ENCODE measurements at regions not wholly inside any gene's neighbourhood (a gene's known extent, or its start where the extent isn't known, plus 50 kb on each side); places are given as distances from the start of the nearest gene placed in this dataset.

DNA sequence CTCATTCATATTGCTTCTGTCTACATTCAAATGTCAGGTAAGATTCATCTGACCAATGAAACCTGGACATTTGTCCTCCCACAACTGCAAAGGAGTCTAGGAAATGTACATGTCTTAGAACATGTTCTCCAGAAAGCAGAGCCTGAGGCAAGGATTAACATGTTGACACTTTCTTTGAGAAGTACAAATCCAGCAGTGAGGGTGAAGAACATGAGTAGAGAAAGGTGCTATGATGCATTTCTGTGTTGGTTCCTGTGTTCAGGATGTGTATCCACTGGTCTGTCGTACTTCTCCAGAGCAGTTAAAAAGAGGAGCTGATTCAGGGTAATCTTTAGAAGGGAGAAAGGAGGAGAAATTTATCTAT lies 146.0 kb upstream of the AGR3 start:
- POLR2A ChIA-PET (ENCODE audit: partially characterized antibody) = no interaction called here
- no peak for TF ChIP-seq RXRA (IDR thresholded peaks at IDR 0.05; ENCODE audit: insufficient read depth, low read depth, low read length)
- TF ChIP-seq POLR2AphosphoS5 (IDR thresholded peaks at IDR 0.05; ENCODE audit: low read depth, low read length) = no peak
- TF ChIP-seq GABPA (IDR thresholded peaks at IDR 0.05; ENCODE audit: borderline replicate concordance, insufficient read depth, low read length) = no peak
- TF ChIP-seq CEBPB (IDR thresholded peaks at IDR 0.05; ENCODE audit: low read depth, low read length) = no peak
- no peak for TF ChIP-seq CTBP2 (IDR thresholded peaks at IDR 0.05; ENCODE audit: borderline replicate concordance, insufficient read depth, insufficient read length, low read length)
- TF ChIP-seq YY1 (IDR thresholded peaks at IDR 0.05; ENCODE audit: low read depth, low read length) = no peak
- no peak for TF ChIP-seq GTF2F1 (IDR thresholded peaks at IDR 0.05; ENCODE audit: borderline replicate concordance, low read depth, low read length)
- TF ChIP-seq, protein P1, sequence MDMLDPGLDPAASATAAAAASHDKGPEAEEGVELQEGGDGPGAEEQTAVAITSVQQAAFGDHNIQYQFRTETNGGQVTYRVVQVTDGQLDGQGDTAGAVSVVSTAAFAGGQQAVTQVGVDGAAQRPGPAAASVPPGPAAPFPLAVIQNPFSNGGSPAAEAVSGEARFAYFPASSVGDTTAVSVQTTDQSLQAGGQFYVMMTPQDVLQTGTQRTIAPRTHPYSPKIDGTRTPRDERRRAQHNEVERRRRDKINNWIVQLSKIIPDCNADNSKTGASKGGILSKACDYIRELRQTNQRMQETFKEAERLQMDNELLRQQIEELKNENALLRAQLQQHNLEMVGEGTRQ (IDR thresholded peaks at IDR 0.05; ENCODE audit: low read length) = no peak
- no peak for TF ChIP-seq ZNF274 (IDR thresholded peaks at IDR 0.05; ENCODE audit: borderline replicate concordance, extremely low read depth, low read length)
- no peak for TF ChIP-seq SIX5 (IDR thresholded peaks at IDR 0.05; ENCODE audit: low read depth, low read length)
- no peak for TF ChIP-seq JUND (IDR thresholded peaks at IDR 0.05; ENCODE audit: low read length)
- TF ChIP-seq, protein P2, sequence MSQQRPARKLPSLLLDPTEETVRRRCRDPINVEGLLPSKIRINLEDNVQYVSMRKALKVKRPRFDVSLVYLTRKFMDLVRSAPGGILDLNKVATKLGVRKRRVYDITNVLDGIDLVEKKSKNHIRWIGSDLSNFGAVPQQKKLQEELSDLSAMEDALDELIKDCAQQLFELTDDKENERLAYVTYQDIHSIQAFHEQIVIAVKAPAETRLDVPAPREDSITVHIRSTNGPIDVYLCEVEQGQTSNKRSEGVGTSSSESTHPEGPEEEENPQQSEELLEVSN (IDR thresholded peaks at IDR 0.05) = no peak
- TF ChIP-seq RNF2 (IDR thresholded peaks at IDR 0.05; ENCODE audit: borderline replicate concordance, low read depth, low read length, missing control alignments, poor library complexity, severe bottlenecking) = no peak

More for the DNA sequence above, 146.0 kb upstream of the AGR3 start:
- H3K4me2 ChIP-seq (ENCODE audit: insufficient read depth in 1 of 2, low read depth in 2 of 2, low read length in 2 of 2) = no peak overlapping the region
- H2BK15ac ChIP-seq (ENCODE audit: low read length) = no peak overlapping the region
- no peak overlapping the region for H2AFZ ChIP-seq (ENCODE audit: low read length)
- H3K23me2 ChIP-seq (ENCODE audit: low read depth, low read length) = no peaks in the 10 kb centered on the region
- no peak overlapping the region for H3K4ac ChIP-seq (replicated peaks; ENCODE audit: insufficient read length, low read depth, low read length)
- no peak overlapping the region for H3K56ac ChIP-seq (replicated peaks; ENCODE audit: insufficient read length, low read depth, low read length)
- no peak overlapping the region for H3K27ac ChIP-seq (ENCODE audit: low read depth, low read length)
- H3K79me2 ChIP-seq (ENCODE audit: control insufficient read depth in 1 of 2, insufficient read depth in 2 of 2, low read length in 2 of 2) = no peaks in the 10 kb centered on the region
- no peak overlapping the region for H2AK5ac ChIP-seq (ENCODE audit: low read depth, low read length)
- H2BK12ac ChIP-seq (ENCODE audit: low read depth, low read length) = no peak overlapping the region
- no peaks in the 10 kb centered on the region for H3K27me3 ChIP-seq (replicated peaks in 1 of 4; ENCODE audit: control insufficient read depth in 3 of 4, extremely low read depth in 1 of 4, insufficient read depth in 3 of 4, low read length in 3 of 4)
- no peak overlapping the region for H4K8ac ChIP-seq (ENCODE audit: extremely low read depth, insufficient read depth, low read length)
- H2BK5ac ChIP-seq (ENCODE audit: low read depth, low read length) = no peak overlapping the region
- H3K79me1 ChIP-seq (ENCODE audit: low read depth, low read length) = no peaks in the 10 kb centered on the region
- FAIRE-seq (no peak), DNase-seq (ENCODE audit: low read depth in 1 of 2, low spot score in 2 of 2) (no peak)
- H3K9me3 ChIP-seq (ENCODE audit: insufficient read depth in 2 of 2, low read depth in 1 of 2, low read length in 1 of 2) = no peaks in the 10 kb centered on the region; a peak in 1 of 4 replicates
- no peak overlapping the region for H3K23ac ChIP-seq (ENCODE audit: insufficient read length)
- H3K14ac ChIP-seq (ENCODE audit: insufficient read length) = no peak overlapping the region
- no peak overlapping the region for H3K4me3 ChIP-seq (ENCODE audit: extremely low read depth in 1 of 4, insufficient read depth in 2 of 4, low read depth in 3 of 4, low read length in 4 of 4)
- H3K4me1 ChIP-seq (replicated peaks in 1 of 4; ENCODE audit: control insufficient read depth in 3 of 4, insufficient read depth in 4 of 4, low read length in 3 of 4) = no peaks in the 10 kb centered on the region
- H3K9ac ChIP-seq (replicated peaks in 1 of 4; ENCODE audit: extremely low read depth in 1 of 4, low read depth in 3 of 4, low read length in 3 of 4) = no peak overlapping the region
- CTCF ChIA-PET (ENCODE audit: partially characterized antibody) = interaction anchor here (1.0 to 1.7 kb wide), 3 partner anchors 8 to 46 kb away, joined by 3 read pairs; no protein-coding TSS in a partner anchor
- no peak overlapping the region for H3K18ac ChIP-seq (ENCODE audit: extremely low read depth, low read length)
- no peak overlapping the region for H4K5ac ChIP-seq (ENCODE audit: insufficient read length, low read depth, low read length)
- no peaks in the 10 kb centered on the region; a peak in 1 of 8 replicates for H3K36me3 ChIP-seq (ENCODE audit: control insufficient read depth in 2 of 4, insufficient read depth in 4 of 4, low read length in 3 of 4)
- no peaks in the 10 kb centered on the region for H4K20me1 ChIP-seq (replicated peaks in 1 of 2; ENCODE audit: control insufficient read depth in 1 of 2, insufficient read depth in 2 of 2, low read length in 2 of 2)
- WGBS, 2 experiments (ENCODE audit: extremely low coverage in 1 of 2, insufficient coverage in 1 of 2, insufficient read length in 1 of 2, insufficient replicate concordance in 2 of 2, low coverage in 1 of 2, low lambda C conversion rate in 2 of 2, missing lambda C conversion rate in 1 of 2) = 95% methylated on average over 1 of the region's 1 CpG; no CpG with 5 or more reads in 1 of the 2 experiments
- no peak overlapping the region for H4K91ac ChIP-seq (replicated peaks; ENCODE audit: insufficient read length, low read length)
- H2BK120ac ChIP-seq (replicated peaks; ENCODE audit: low read depth, low read length) = no peak overlapping the region
- H2BK20ac ChIP-seq (ENCODE audit: low read length) = no peak overlapping the region
